ENCODE measurements at regions not wholly inside any gene's neighbourhood (a gene's known extent, or its start where the extent isn't known, plus 50 kb on each side); places are given as distances from the start of the nearest gene placed in this dataset.

- TF ChIP-seq, protein P1, sequence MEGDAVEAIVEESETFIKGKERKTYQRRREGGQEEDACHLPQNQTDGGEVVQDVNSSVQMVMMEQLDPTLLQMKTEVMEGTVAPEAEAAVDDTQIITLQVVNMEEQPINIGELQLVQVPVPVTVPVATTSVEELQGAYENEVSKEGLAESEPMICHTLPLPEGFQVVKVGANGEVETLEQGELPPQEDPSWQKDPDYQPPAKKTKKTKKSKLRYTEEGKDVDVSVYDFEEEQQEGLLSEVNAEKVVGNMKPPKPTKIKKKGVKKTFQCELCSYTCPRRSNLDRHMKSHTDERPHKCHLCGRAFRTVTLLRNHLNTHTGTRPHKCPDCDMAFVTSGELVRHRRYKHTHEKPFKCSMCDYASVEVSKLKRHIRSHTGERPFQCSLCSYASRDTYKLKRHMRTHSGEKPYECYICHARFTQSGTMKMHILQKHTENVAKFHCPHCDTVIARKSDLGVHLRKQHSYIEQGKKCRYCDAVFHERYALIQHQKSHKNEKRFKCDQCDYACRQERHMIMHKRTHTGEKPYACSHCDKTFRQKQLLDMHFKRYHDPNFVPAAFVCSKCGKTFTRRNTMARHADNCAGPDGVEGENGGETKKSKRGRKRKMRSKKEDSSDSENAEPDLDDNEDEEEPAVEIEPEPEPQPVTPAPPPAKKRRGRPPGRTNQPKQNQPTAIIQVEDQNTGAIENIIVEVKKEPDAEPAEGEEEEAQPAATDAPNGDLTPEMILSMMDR (IDR thresholded peaks at IDR 0.05), result peak in 5 of 7 experiments; percentile 16 to 37 (median 24)
- TF ChIP-seq POLR2A (IDR thresholded peaks at IDR 0.05), result no peak
These were observed 388.5 kb upstream of the CTNND2 start for GRCh38 chr5:12292610-12293204.

Data from body of pancreas (tissue), 4 donors.